Thyroid gland (tissue), 4 donors: ENCODE measurements at regions not wholly inside any gene's neighbourhood (a gene's known extent, or its start where the extent isn't known, plus 50 kb on each side); places are given as distances from the start of the nearest gene placed in this dataset.

Source experiments
- POLR2A ChIP-seq, 2 donors: fragments of 450-650 bp; IDR thresholded peaks; one replicate each; pipeline ENCODE4 v1.6.1; 2017; ENCODE audit warnings: antibody characterized with exemption in 2 of 2, mild to moderate bottlenecking in 2 of 2, moderate library complexity in 1 of 2
- TF ChIP-seq, protein P1 (sequence below), 6 experiments: fragments of 200-600 bp in 3 of 6; fragments of 450-650 bp in 3 of 6; sonication (generic) in 3 of 6; IDR thresholded peaks; one replicate each; pipeline ENCODE4 v1.5.1; 2016 to 2019; ENCODE audit warnings: antibody characterized with exemption in 6 of 6, mild to moderate bottlenecking in 2 of 6, inconsistent platforms in 1 of 6, moderate library complexity in 1 of 6

DNA sequence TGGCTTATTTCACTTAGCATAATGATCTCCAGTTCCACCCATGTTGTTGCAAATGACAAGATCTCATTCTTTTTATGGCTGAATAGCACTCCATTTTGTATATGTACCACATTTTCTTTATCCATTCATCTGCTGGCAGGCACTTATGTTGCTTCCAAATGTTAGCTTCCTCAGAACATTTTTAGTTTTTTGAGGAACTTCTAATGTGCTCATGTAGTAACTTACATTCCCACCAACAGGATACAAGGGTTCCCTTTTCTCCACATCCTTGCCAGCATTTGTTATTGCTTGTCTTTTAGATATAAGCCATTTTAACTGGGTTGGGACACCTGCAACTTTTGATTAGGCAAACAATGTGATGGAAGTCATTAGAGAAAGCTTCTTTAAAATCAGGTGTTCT, 454.2 kb downstream of the NLGN4X start:
- TF ChIP-seq, protein P1, sequence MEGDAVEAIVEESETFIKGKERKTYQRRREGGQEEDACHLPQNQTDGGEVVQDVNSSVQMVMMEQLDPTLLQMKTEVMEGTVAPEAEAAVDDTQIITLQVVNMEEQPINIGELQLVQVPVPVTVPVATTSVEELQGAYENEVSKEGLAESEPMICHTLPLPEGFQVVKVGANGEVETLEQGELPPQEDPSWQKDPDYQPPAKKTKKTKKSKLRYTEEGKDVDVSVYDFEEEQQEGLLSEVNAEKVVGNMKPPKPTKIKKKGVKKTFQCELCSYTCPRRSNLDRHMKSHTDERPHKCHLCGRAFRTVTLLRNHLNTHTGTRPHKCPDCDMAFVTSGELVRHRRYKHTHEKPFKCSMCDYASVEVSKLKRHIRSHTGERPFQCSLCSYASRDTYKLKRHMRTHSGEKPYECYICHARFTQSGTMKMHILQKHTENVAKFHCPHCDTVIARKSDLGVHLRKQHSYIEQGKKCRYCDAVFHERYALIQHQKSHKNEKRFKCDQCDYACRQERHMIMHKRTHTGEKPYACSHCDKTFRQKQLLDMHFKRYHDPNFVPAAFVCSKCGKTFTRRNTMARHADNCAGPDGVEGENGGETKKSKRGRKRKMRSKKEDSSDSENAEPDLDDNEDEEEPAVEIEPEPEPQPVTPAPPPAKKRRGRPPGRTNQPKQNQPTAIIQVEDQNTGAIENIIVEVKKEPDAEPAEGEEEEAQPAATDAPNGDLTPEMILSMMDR (IDR thresholded peaks at IDR 0.05): no peak
- TF ChIP-seq POLR2A (IDR thresholded peaks at IDR 0.05): no peak
